ENCODE measurements at regions not wholly inside any gene's neighbourhood (a gene's known extent, or its start where the extent isn't known, plus 50 kb on each side); places are given as distances from the start of the nearest gene placed in this dataset.

DNA sequence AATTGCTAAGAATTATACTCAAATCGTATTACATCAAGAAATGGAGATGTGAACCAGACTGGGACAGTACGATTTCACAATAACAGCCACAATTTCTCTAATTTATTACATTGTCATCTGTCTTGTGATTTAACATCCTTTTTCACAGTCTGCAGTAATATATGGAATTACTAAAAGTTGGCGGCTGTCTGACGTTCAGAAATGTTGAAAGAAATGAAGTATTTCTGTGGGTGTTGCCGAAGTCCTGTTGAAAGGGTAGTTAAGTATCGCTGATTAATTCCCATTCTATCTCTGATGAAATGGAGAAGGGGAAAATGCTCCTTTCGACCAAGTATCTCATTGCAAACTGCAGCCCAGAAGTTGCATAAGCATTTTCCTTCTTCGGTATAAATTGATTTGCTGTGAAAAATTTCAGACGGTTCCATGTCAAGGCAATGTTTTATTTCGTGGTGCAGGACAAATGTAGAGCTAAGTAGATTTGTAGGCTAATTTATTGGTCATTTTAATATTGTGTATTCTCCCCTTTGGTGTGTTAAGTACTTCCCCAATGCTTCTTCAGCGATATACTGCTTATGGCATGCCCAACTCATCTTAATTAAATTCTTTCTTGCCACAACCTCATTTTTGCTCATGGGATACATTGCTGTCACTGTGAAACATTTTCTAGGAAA, 775.2 kb upstream of the RBFOX1 start:
- Histone ChIP-seq H3K9me3 (no peaks in the 10 kb centered on the region), H3K4me1 (ENCODE audit: control insufficient read depth in 1 of 2, low read depth in 2 of 2) (no peaks in the 10 kb centered on the region), H3K27me3 (replicated peaks; ENCODE audit: insufficient read depth) (no peaks in the 10 kb centered on the region), H3K4me3 (no peak overlapping the region), H3K36me3 (no peaks in the 10 kb centered on the region), H3K27ac (no peak overlapping the region)
- no peak for DNase-seq (ENCODE audit: low spot score)
- TF ChIP-seq, protein P1, sequence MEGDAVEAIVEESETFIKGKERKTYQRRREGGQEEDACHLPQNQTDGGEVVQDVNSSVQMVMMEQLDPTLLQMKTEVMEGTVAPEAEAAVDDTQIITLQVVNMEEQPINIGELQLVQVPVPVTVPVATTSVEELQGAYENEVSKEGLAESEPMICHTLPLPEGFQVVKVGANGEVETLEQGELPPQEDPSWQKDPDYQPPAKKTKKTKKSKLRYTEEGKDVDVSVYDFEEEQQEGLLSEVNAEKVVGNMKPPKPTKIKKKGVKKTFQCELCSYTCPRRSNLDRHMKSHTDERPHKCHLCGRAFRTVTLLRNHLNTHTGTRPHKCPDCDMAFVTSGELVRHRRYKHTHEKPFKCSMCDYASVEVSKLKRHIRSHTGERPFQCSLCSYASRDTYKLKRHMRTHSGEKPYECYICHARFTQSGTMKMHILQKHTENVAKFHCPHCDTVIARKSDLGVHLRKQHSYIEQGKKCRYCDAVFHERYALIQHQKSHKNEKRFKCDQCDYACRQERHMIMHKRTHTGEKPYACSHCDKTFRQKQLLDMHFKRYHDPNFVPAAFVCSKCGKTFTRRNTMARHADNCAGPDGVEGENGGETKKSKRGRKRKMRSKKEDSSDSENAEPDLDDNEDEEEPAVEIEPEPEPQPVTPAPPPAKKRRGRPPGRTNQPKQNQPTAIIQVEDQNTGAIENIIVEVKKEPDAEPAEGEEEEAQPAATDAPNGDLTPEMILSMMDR (IDR thresholded peaks at IDR 0.05): no peak
- ATAC-seq (ENCODE audit: insufficient number of reproducible peaks, low FRiP score, low read depth): no peak

DNA sequence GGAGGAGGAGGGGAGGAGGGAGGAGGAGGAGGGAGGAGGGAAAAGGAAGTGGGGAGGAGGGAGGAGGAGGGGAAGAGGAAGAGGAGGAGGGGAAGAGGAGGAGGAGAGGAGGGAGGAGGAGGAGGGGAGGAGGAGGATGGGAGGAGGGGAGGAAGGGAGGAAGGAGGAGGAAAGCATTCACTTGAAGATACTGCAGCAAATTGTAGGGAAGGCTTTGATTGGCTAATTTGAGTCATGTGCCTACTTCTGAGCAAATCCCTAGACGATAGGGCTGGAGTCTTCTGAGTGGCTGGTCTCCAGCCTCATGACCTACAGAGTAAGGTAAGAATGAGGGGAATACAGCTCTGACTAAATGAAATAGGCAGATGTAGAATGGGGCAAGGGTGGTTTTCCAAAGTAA, 783.2 kb upstream of the RBFOX1 start:
- no peak for DNase-seq (ENCODE audit: low spot score)
- no peak for ATAC-seq (ENCODE audit: insufficient number of reproducible peaks, low FRiP score, low read depth)
- no peak overlapping the region for H3K4me3 ChIP-seq
- TF ChIP-seq, protein P1 (IDR thresholded peaks at IDR 0.05): no peak
- H3K36me3 ChIP-seq: no peaks in the 10 kb centered on the region
- no peaks in the 10 kb centered on the region for H3K9me3 ChIP-seq
- H3K27ac ChIP-seq: no peak overlapping the region
- no peaks in the 10 kb centered on the region for H3K4me1 ChIP-seq (ENCODE audit: control insufficient read depth in 1 of 2, low read depth in 2 of 2)
- no peaks in the 10 kb centered on the region for H3K27me3 ChIP-seq (replicated peaks; ENCODE audit: insufficient read depth)

DNA sequence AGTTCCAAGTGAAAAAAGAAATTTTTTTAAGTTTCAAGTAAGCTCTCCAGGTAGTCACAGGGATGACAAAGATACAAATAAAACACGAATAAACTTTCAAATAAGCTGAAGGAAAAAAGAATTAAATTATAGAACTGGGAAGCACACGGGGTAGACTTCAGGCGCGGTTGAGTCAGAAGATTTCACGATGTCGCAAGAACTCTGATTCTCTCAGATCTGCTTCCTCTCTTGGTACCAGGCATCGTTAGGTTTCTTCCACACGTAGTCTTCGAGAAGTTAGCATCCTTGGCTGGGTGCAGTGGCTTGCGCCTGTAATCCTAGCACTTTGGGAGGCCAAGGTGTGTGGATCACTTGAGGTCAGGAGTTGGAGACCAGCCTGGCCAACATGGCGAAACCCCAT, 784.1 kb upstream of the RBFOX1 start:
- DNase-seq (ENCODE audit: low spot score) (no peak), ATAC-seq (ENCODE audit: insufficient number of reproducible peaks, low FRiP score, low read depth) (no peak)
- no peaks in the 10 kb centered on the region for H3K27me3 ChIP-seq (replicated peaks; ENCODE audit: insufficient read depth)
- no peaks in the 10 kb centered on the region for H3K36me3 ChIP-seq
- TF ChIP-seq, protein P1 (IDR thresholded peaks at IDR 0.05): no peak
- H3K4me3 ChIP-seq: no peak overlapping the region
- no peaks in the 10 kb centered on the region for H3K9me3 ChIP-seq
- no peaks in the 10 kb centered on the region for H3K4me1 ChIP-seq (ENCODE audit: control insufficient read depth in 1 of 2, low read depth in 2 of 2)
- no peak overlapping the region for H3K27ac ChIP-seq

DNA sequence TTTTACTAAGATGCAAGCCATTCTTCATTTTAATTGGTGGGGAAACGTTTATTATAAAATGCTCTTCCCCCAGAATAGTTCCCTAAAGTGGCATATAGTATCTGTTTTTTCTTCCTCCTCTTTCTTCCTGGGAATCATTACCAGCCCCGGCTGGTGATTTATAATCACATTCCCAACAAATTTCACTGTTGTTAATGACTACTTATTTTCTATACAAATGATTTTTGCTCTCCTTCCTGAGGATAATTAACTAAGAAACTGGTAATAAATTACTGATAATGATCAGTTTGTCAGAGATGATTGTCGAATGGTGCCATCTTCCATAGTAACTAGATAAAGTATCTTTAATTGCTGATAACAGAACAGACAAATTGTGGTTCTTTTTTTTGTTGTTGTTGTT, 785.5 kb upstream of the RBFOX1 start:
- H3K4me1 ChIP-seq (ENCODE audit: control insufficient read depth in 1 of 2, low read depth in 2 of 2): no peaks in the 10 kb centered on the region
- ATAC-seq (ENCODE audit: insufficient number of reproducible peaks, low FRiP score, low read depth) (no peak), DNase-seq (ENCODE audit: low spot score) (no peak)
- no peak overlapping the region for H3K4me3 ChIP-seq
- H3K36me3 ChIP-seq: no peaks in the 10 kb centered on the region
- H3K9me3 ChIP-seq: no peaks in the 10 kb centered on the region
- H3K27ac ChIP-seq: no peak overlapping the region
- no peaks in the 10 kb centered on the region for H3K27me3 ChIP-seq (replicated peaks; ENCODE audit: insufficient read depth)
- TF ChIP-seq, protein P1 (IDR thresholded peaks at IDR 0.05): no peak

DNA sequence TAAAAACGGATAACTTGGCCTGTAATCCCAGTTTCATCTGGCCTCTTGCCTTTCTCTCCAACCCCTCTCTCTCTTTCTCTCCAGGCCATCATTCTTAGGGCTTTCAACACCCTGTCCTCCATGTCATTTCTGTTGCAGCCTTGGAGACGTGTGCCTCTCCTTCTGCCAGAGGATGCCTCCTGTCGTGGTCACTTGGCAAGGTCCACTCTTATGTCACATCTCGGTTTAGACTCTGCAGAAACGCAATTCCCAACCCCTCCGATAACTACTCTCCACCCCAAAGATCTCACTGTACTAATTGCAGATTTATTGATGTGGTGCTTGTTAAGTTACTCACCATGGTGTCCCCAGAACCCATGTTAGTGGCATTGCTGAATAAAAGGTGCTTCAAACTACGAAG, 787.3 kb upstream of the RBFOX1 start:
- Histone ChIP-seq H3K9me3 (no peaks in the 10 kb centered on the region), H3K27ac (no peak overlapping the region), H3K4me1 (ENCODE audit: control insufficient read depth in 1 of 2, low read depth in 2 of 2) (no peaks in the 10 kb centered on the region), H3K36me3 (no peaks in the 10 kb centered on the region), H3K4me3 (no peak overlapping the region), H3K27me3 (replicated peaks; ENCODE audit: insufficient read depth) (no peaks in the 10 kb centered on the region)
- DNase-seq (ENCODE audit: low spot score) (no peak), ATAC-seq (ENCODE audit: insufficient number of reproducible peaks, low FRiP score, low read depth) (no peak)
- TF ChIP-seq, protein P1 (IDR thresholded peaks at IDR 0.05): no peak

Measured in thoracic aorta (tissue), 2 donors.